Muscle layer of colon (tissue), 2 donors: ENCODE measurements at regions not wholly inside any gene's neighbourhood (a gene's known extent, or its start where the extent isn't known, plus 50 kb on each side); places are given as distances from the start of the nearest gene placed in this dataset.
"Not testable (repeated sequence)": the region's sequence is repeated elsewhere in the genome, so short reads cannot be mapped to it uniquely, and the experiment has no call there.

Source experiments
- H3K27ac ChIP-seq: one replicate; pipeline ENCODE4 v1.7.0; 2013; ENCODE audit warnings: low read depth, mild to moderate bottlenecking, low read length, moderate library complexity
- H3K27me3 ChIP-seq, 2 donors: one replicate each; pipeline ENCODE4 v1.7.0; 2013; ENCODE audit warnings: low read length in 2 of 2, mild to moderate bottlenecking in 2 of 2; ENCODE audit not compliant: insufficient read depth in 2 of 2, control insufficient read depth in 1 of 2
- H3K36me3 ChIP-seq: one replicate; pipeline ENCODE4 v1.7.0; 2013; ENCODE audit warnings: mild to moderate bottlenecking, low read length; ENCODE audit not compliant: insufficient read depth
- H3K4me1 ChIP-seq: one replicate; pipeline ENCODE4 v1.7.0; 2013; ENCODE audit warnings: mild to moderate bottlenecking, low read length; ENCODE audit not compliant: insufficient read depth
- H3K4me3 ChIP-seq, 2 donors: one replicate each; pipeline ENCODE4 v1.7.0; 2013; ENCODE audit warnings: low read length in 2 of 2, low read depth in 1 of 2, mild to moderate bottlenecking in 1 of 2, moderate library complexity in 1 of 2
- H3K9ac ChIP-seq: one replicate; pipeline ENCODE4 v1.7.0; 2013; ENCODE audit warnings: low read length
- H3K9me3 ChIP-seq: one replicate; pipeline ENCODE4 v1.7.0; 2013; ENCODE audit warnings: mild to moderate bottlenecking, low read length
- donor health status: abdominal sarcoma.
- donor health status: Adenocarcinoma of cecum.

GRCh38 chr1:244332761-244333160 is 118.9 kb downstream of the ADSS2 start:
- not testable (repeated sequence) for H3K9me3 ChIP-seq, H3K4me1 ChIP-seq, H3K4me3 ChIP-seq, H3K36me3 ChIP-seq, H3K27me3 ChIP-seq, H3K27ac ChIP-seq, H3K9ac ChIP-seq

DNA sequence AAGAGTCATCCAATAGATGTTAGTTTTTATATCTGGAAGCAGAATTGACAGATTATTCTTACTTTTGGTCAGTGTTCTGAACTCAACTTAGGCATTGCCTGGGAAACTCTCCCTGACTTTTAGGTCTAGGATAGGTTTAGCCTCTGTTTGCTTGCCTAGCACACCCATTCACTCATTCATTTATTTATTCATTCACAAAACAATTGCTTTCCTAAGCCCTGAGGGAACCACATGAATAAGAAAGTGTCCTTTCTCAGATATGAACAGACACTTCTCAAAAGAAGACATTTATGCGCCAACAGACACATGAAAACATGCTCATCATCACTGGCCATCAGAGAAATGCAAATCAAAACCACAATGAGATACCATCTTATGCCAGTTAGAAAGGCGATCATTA is 117.4 kb downstream of the ADSS2 start:
- not testable (repeated sequence) for H3K9me3 ChIP-seq, H3K9ac ChIP-seq, H3K4me1 ChIP-seq, H3K27ac ChIP-seq, H3K36me3 ChIP-seq, H3K4me3 ChIP-seq, H3K27me3 ChIP-seq

DNA sequence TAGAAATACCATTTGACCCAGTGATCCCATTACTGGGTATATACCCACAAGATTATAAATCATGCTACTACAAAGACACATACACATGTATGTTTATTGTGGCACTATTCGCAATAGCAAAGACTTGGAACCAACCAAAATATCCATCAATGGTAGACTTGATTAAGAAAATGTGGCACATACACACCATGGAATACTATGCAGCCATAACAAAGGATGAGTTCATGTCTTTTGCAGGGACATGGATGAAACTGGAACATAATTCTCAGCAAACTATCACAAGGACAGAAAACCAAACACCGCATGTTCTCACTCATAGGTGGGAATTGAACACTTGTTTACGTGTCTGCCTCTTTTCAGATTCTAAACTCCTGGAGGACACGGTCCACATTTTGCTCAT is 116.9 kb downstream of the ADSS2 start:
- not testable (repeated sequence) for H3K27ac ChIP-seq, H3K4me1 ChIP-seq, H3K9ac ChIP-seq, H3K27me3 ChIP-seq, H3K9me3 ChIP-seq, H3K36me3 ChIP-seq, H3K4me3 ChIP-seq

DNA sequence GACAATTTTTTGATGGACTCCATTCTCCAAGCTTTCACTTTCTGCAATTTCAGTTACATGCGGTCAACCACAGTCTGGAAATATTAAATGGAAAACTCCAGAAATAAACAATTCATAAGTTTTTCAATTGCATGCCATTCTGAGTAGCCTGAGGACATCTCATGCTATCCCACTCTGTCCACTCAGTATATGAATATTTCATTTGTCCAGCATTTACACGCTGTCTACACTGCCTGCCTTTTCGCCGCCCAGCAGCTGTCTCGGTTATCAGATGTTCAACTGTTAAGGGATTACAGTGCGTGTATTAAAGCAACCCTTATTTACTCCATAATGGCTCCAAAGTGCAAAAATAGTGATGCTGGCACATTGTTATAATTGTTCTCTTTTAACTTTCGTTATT is 116.3 kb downstream of the ADSS2 start:
- Histone ChIP-seq H3K4me3 (no peak overlapping the region), H3K9ac (no peak overlapping the region), H3K4me1 (no peaks in the 10 kb centered on the region), H3K36me3 (no peaks in the 10 kb centered on the region), H3K27me3 (no peaks in the 10 kb centered on the region), H3K27ac (no peak overlapping the region), H3K9me3 (no peaks in the 10 kb centered on the region)

- Histone ChIP-seq H3K27me3 (no peaks in the 10 kb centered on the region), H3K4me3 (no peak overlapping the region), H3K9ac (no peak overlapping the region), H3K9me3 (no peaks in the 10 kb centered on the region), H3K4me1 (no peaks in the 10 kb centered on the region), H3K36me3 (no peaks in the 10 kb centered on the region), H3K27ac (no peak overlapping the region)
These were observed 115.3 kb downstream of the ADSS2 start for GRCh38 chr1:244336232-244336899.

DNA sequence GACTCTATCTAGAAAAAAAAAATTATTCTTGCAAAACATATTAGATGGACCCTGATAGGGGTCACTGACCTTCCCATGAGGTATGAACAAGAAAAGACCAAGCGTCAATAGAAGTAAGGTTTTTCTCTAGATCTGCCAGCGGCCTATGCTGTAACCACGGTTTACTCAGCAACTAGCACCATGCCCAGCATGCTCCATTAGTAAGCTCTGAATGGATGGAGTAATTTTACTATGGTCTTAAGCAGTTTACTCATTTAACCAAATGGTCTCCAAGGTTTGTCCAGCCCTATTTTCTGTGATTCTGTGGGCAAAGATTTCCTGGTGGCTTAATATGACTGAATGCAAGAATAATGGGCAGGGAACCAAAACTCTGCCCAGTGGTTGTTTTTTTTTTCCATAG is 113.9 kb downstream of the ADSS2 start:
- Histone ChIP-seq H3K9ac (no peak overlapping the region), H3K27me3 (no peaks in the 10 kb centered on the region), H3K4me3 (no peak overlapping the region), H3K27ac (no peak overlapping the region), H3K9me3 (no peaks in the 10 kb centered on the region), H3K36me3 (no peaks in the 10 kb centered on the region), H3K4me1 (no peaks in the 10 kb centered on the region)

DNA sequence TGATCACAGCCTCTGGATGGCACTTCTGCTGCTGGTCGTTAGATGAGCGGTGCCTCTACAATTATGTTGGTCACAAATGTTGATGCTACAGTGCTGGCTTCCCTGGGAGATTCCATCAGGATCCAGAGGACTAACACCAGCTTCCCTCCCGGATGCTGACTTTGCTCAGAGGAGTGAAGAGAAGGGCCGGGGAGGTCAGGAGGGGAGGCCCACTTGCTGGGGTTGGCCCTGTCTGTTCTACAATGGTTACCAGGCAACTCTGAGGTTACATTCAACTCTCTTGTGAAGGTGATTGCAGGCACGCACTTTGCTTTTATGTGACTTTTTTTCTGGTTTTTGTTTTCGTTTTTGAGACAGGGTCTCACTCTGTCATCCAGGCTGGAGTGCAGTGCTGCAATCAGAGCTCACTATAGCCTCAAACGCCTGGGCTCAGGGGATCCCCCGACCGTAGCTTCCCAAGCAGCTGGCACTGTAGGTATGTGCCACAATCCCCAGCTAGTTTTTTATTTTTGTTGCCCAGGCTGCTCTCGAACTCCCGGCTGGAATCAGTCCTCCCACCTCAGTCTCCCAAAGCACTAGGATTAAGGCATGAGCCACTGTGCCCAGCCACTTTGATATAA is 112.5 kb downstream of the ADSS2 start:
- H3K4me1 ChIP-seq, result no peaks in the 10 kb centered on the region
- H3K9me3 ChIP-seq, result no peaks in the 10 kb centered on the region
- H3K36me3 ChIP-seq, result no peaks in the 10 kb centered on the region
- no peak overlapping the region for H3K9ac ChIP-seq
- H3K27ac ChIP-seq, result no peak overlapping the region
- no peaks in the 10 kb centered on the region for H3K27me3 ChIP-seq
- no peak overlapping the region for H3K4me3 ChIP-seq

DNA sequence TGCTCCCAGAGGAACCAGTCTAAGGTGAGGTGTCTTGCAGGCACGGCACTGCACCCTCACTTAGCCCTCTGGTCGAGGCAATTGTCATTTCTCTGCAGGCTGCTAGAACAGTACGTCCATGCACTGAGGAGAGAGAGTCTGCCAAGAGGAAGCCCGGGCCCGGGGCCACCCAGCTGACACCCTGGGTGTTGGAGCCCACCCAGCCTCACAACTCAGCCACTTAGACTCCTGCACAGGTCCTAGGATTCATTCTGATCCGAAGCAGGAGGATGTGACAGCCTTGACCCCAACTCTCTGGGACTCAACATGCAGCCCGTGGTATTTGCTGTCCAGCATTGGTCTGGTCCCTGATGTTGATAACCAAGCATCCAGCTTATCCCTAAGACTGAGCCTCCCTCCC is 111.9 kb downstream of the ADSS2 start:
- no peaks in the 10 kb centered on the region for H3K4me1 ChIP-seq
- no peak overlapping the region for H3K9ac ChIP-seq
- H3K4me3 ChIP-seq, result no peak overlapping the region
- H3K9me3 ChIP-seq, result no peaks in the 10 kb centered on the region
- H3K36me3 ChIP-seq, result no peaks in the 10 kb centered on the region
- H3K27me3 ChIP-seq, result no peaks in the 10 kb centered on the region
- no peak overlapping the region for H3K27ac ChIP-seq

DNA sequence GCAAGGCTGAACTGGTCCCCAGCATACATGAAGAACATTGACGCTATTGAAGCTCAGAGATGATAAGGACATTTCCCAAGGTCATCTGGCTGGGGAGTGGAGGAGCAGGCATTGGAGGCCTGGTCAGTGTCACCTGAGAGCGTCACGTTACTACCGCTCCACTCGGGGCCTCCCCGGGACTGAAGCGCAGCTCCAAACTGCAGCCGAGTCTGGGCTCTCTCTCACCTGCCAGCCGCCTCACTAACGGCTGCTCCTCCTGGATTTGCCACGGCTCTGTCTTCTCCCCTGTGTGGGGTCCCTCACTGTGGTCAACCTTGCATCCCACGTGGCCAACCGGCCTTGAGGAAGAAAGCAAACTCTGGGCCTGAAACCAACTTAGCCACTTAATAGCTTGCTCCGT is 111.3 kb downstream of the ADSS2 start:
- Histone ChIP-seq H3K27me3 (no peaks in the 10 kb centered on the region), H3K36me3 (no peaks in the 10 kb centered on the region)

GRCh38 chr1:244341455-244342450 is 110.0 kb downstream of the ADSS2 start:
- Histone ChIP-seq H3K9me3 (no peaks in the 10 kb centered on the region), H3K27me3 (no peaks in the 10 kb centered on the region), H3K27ac (no peak overlapping the region), H3K9ac (no peak overlapping the region), H3K4me1 (no peaks in the 10 kb centered on the region), H3K36me3 (no peaks in the 10 kb centered on the region), H3K4me3 (no peak overlapping the region)

More for the DNA sequence above, 111.3 kb downstream of the ADSS2 start:
- H3K4me3 ChIP-seq, result no peak overlapping the region
- no peaks in the 10 kb centered on the region for H3K4me1 ChIP-seq
- H3K9ac ChIP-seq, result no peak overlapping the region
- no peak overlapping the region for H3K27ac ChIP-seq
- H3K9me3 ChIP-seq, result no peaks in the 10 kb centered on the region

GRCh38 chr1:244344001-244344400 is 107.7 kb downstream of the ADSS2 start:
- no peak overlapping the region for H3K4me3 ChIP-seq
- no peaks in the 10 kb centered on the region for H3K36me3 ChIP-seq
- H3K27ac ChIP-seq, result no peak overlapping the region
- no peaks in the 10 kb centered on the region for H3K27me3 ChIP-seq
- H3K9ac ChIP-seq, result no peak overlapping the region
- H3K9me3 ChIP-seq, result no peaks in the 10 kb centered on the region
- no peaks in the 10 kb centered on the region for H3K4me1 ChIP-seq
